Right atrium auricular region (tissue), 2 donors: ENCODE measurements at regions not wholly inside any gene's neighbourhood (a gene's known extent, or its start where the extent isn't known, plus 50 kb on each side); places are given as distances from the start of the nearest gene placed in this dataset.

Experiments
- DNase-seq: peaks from one replicate; pipeline ENCODE4 v3.0.0-alpha.2; 2019; ENCODE audit warnings: low spot score
- H3K27ac ChIP-seq, 2 donors: fragments of 200-600 bp; sonication (generic); 1 replicate in 1 of 2; 2 replicates in 1 of 2; pipeline ENCODE4 v1.5.1; 2016 to 2019
- H3K27me3 ChIP-seq, 2 donors: fragments of 200-600 bp; sonication (generic); one replicate each; pipeline versions ENCODE4 v1.5.1 to v1.6.0; 2017 to 2019
- H3K36me3 ChIP-seq: fragments of 200-600 bp; sonication (generic); one replicate; pipeline ENCODE4 v1.5.1; 2016
- H3K4me1 ChIP-seq, 2 donors: fragments of 200-600 bp; sonication (generic); one replicate each; pipeline versions ENCODE4 v1.5.1 to v1.6.0; 2017 to 2019
- H3K4me3 ChIP-seq, 2 donors: fragments of 200-600 bp; sonication (generic); 1 replicate in 1 of 2; 2 replicates in 1 of 2; pipeline ENCODE4 v1.5.1; 2017 to 2019; ENCODE audit warnings: mild to moderate bottlenecking in 1 of 2, moderate library complexity in 1 of 2
- H3K9me3 ChIP-seq, 2 donors: fragments of 200-600 bp; sonication (generic); one replicate each; pipeline ENCODE4 v1.5.1; 2019
- TF ChIP-seq, protein P1 (sequence below), 2 donors: fragments of 200-600 bp; sonication (generic); IDR thresholded peaks; one replicate each; pipeline ENCODE4 v1.5.1; 2019; ENCODE audit warnings: antibody characterized with exemption in 2 of 2

DNA sequence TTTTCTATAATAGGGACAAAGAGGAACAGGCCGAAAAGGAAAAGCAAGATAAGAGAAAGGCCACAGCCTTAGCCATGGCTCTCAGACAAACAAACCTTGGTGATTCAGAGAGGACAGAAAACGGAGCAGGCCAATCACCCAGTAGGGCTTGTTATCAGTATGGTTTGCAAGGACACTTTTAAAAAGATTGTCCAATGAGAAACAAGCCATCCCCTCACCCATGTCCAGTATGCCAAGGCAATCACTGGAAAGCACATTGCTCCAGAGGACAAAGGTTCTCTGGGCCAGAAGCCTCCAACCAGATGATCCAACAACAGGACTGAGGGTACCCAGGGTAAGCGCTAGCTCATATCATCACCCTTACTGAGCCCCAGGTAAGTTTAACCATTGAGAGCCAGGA is 243.8 kb upstream of the BTG1 start:
- peaks cover 0 to 40% of the 10 kb centered on the region in 2 donors for H3K9me3 ChIP-seq
- H3K27me3 ChIP-seq, result no peaks in the 10 kb centered on the region
- no peak for DNase-seq
- H3K4me3 ChIP-seq, result no peak overlapping the region
- no peaks in the 10 kb centered on the region for H3K4me1 ChIP-seq
- H3K36me3 ChIP-seq, result no peaks in the 10 kb centered on the region
- no peak overlapping the region for H3K27ac ChIP-seq
- TF ChIP-seq, protein P1, sequence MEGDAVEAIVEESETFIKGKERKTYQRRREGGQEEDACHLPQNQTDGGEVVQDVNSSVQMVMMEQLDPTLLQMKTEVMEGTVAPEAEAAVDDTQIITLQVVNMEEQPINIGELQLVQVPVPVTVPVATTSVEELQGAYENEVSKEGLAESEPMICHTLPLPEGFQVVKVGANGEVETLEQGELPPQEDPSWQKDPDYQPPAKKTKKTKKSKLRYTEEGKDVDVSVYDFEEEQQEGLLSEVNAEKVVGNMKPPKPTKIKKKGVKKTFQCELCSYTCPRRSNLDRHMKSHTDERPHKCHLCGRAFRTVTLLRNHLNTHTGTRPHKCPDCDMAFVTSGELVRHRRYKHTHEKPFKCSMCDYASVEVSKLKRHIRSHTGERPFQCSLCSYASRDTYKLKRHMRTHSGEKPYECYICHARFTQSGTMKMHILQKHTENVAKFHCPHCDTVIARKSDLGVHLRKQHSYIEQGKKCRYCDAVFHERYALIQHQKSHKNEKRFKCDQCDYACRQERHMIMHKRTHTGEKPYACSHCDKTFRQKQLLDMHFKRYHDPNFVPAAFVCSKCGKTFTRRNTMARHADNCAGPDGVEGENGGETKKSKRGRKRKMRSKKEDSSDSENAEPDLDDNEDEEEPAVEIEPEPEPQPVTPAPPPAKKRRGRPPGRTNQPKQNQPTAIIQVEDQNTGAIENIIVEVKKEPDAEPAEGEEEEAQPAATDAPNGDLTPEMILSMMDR (IDR thresholded peaks at IDR 0.05), result no peak

DNA sequence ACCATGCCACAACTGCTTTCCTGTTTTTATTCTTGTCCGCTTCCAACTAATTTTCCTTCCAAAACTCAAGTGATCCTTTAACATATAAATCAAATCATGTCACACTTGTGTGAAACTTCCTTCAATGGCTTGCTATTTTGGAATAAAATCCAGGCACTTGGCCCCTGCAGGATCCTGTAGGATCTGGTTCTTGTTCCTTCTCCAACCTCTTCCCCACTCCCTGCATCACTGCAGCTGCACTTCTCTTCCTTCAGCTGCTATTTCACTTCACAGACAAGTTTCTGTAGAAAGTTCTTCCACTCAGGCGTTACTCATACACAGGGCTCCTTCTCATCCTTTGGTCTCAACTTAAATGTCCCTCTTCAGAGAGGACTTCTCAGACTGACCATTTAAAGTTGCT is 239.7 kb upstream of the BTG1 start:
- DNase-seq, result no peak
- H3K9me3 ChIP-seq, result peaks cover 0 to 21% of the 10 kb centered on the region in 2 donors
- no peak overlapping the region for H3K4me3 ChIP-seq
- H3K27me3 ChIP-seq, result no peaks in the 10 kb centered on the region
- H3K27ac ChIP-seq, result no peak overlapping the region
- H3K4me1 ChIP-seq, result no peaks in the 10 kb centered on the region
- H3K36me3 ChIP-seq, result no peaks in the 10 kb centered on the region
- TF ChIP-seq, protein P1 (IDR thresholded peaks at IDR 0.05), result no peak

DNA sequence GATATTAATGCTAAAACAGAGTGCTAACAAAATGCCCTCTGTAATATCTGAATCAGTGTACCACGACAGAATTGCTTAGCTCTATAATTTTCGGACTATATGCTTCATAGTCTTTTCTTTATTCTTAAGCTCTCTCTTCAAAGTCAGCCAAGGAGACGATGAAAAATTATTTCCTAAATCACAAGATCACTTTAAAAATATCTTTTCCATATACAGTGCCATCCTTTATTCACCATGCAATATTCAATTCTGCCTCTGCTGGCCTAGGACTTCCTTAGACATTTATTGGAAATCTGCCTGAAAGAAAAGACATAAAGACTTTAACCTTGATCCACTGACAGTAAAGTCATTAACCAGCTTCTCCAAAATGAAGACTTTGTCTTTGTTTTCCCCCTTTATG is 238.9 kb upstream of the BTG1 start:
- H3K9me3 ChIP-seq, result peaks cover 0 to 21% of the 10 kb centered on the region in 2 donors
- no peaks in the 10 kb centered on the region for H3K36me3 ChIP-seq
- no peak overlapping the region for H3K4me3 ChIP-seq
- no peak for DNase-seq
- TF ChIP-seq, protein P1 (IDR thresholded peaks at IDR 0.05), result no peak
- no peaks in the 10 kb centered on the region for H3K27me3 ChIP-seq
- no peaks in the 10 kb centered on the region for H3K4me1 ChIP-seq
- no peak overlapping the region for H3K27ac ChIP-seq

DNA sequence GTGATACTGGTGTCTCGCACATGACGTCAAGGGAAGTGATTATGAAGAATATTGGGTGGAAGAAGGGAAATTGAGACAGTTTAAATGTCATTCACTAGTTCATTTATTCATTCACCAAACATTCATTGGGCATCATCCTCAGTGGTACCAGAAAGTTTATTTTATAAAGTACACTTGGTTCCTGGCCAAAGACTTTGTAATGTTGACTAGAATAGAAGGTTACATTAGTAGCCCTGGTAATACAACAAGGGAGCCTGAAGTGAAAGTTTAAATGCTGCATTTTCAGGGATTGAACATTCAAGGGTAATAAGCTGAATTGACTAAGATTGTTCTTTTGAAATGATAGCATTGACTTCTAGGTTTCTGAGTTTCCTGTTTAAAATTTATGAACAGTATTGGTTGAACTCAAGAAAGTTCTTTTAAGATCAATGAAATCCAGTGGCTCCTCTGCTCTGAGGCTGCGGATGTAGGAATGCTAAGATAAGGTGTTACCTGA is 236.8 kb upstream of the BTG1 start:
- H3K4me3 ChIP-seq, result no peak overlapping the region
- no peaks in the 10 kb centered on the region for H3K27me3 ChIP-seq
- H3K27ac ChIP-seq, result peak overlapping the region in 1 of 2 donors; percentile 68
- H3K36me3 ChIP-seq, result no peaks in the 10 kb centered on the region
- H3K9me3 ChIP-seq, result peaks cover 0 to 12% of the 10 kb centered on the region in 2 donors
- TF ChIP-seq, protein P1 (IDR thresholded peaks at IDR 0.05), result no peak
- peaks cover 0 to 5% of the 10 kb centered on the region in 2 donors for H3K4me1 ChIP-seq
- DNase-seq, result no peak

DNA sequence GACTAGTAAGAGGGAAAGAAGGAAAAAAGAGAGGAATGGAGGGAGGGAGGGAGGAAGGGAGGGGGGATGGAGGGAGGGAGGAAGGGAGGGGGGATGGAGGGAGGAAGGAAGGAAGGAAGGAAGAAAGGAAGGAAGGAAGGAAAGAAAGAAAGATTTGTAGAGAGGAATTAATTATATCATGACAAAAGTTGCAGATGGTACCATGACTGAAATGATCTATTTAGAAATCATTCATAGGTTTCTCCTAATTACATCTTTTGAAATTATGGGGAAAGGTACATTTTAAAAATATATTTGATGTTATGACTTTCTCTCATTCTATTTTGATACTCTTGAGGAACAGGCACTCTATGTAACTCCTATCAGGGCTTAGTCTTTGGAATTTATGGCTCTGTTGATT is 236.2 kb upstream of the BTG1 start:
- no peak overlapping the region for H3K4me3 ChIP-seq
- no peak for DNase-seq
- TF ChIP-seq, protein P1 (IDR thresholded peaks at IDR 0.05), result no peak

More for the DNA sequence above, 236.2 kb upstream of the BTG1 start:
- H3K36me3 ChIP-seq, result no peaks in the 10 kb centered on the region
- H3K4me1 ChIP-seq, result peaks cover 0 to 5% of the 10 kb centered on the region in 2 donors
- H3K9me3 ChIP-seq, result peaks cover 0 to 6% of the 10 kb centered on the region in 2 donors
- H3K27ac ChIP-seq, result no peak overlapping the region
- no peaks in the 10 kb centered on the region for H3K27me3 ChIP-seq
